Trophoblast cell (in vitro differentiated cells and primary cell): ENCODE measurements at regions not wholly inside any gene's neighbourhood (a gene's known extent, or its start where the extent isn't known, plus 50 kb on each side); places are given as distances from the start of the nearest gene placed in this dataset.

Experiments used
- DNase-seq, 2 donors: peaks; one replicate each; pipeline ENCODE4 v3.0.0-alpha.2; 2016
- H2AFZ ChIP-seq: 2 replicates; pipeline ENCODE4 v1.6.1; 2013; ENCODE audit warnings: low read length, moderate library complexity, mild to moderate bottlenecking; ENCODE audit not compliant: insufficient read depth, poor library complexity
- H2AK5ac ChIP-seq: 2 replicates; pipeline ENCODE4 v1.6.1; 2013; ENCODE audit warnings: mild to moderate bottlenecking, low read length
- H2BK120ac ChIP-seq: 2 replicates; pipeline ENCODE4 v1.6.1; 2013; ENCODE audit warnings: low read length, mild to moderate bottlenecking, moderate library complexity; ENCODE audit not compliant: insufficient read depth, poor library complexity
- H2BK12ac ChIP-seq: 2 replicates; pipeline ENCODE4 v1.6.1; 2013; ENCODE audit warnings: mild to moderate bottlenecking, low read length, moderate library complexity
- H2BK5ac ChIP-seq: 2 replicates; pipeline ENCODE4 v1.6.1; 2013; ENCODE audit warnings: low read length, low read depth, moderate library complexity, mild to moderate bottlenecking; ENCODE audit not compliant: poor library complexity
- H3K14ac ChIP-seq: 2 replicates; pipeline ENCODE4 v1.6.1; 2013; ENCODE audit warnings: mild to moderate bottlenecking, low read length
- H3K18ac ChIP-seq: 2 replicates; pipeline ENCODE4 v1.6.1; 2013; ENCODE audit warnings: mild to moderate bottlenecking, low read length
- H3K23ac ChIP-seq: 2 replicates; pipeline ENCODE4 v1.6.1; 2013; ENCODE audit warnings: low read length
- H3K27ac ChIP-seq: 2 replicates; pipeline ENCODE4 v1.5.1; 2013; ENCODE audit warnings: low read depth, mild to moderate bottlenecking, inconsistent platforms, low read length, moderate library complexity
- H3K27me3 ChIP-seq: 2 replicates; pipeline ENCODE4 v1.6.1; 2013; ENCODE audit warnings: inconsistent platforms, mild to moderate bottlenecking, low read length, moderate library complexity; ENCODE audit not compliant: insufficient read depth
- H3K36me3 ChIP-seq, 2 experiments: 1 replicate in 1 of 2; 2 replicates in 1 of 2; pipeline ENCODE4 v1.6.1; 2013; ENCODE audit warnings: low read length in 2 of 2, mild to moderate bottlenecking in 2 of 2, moderate library complexity in 1 of 2; ENCODE audit not compliant: insufficient read depth in 2 of 2, control insufficient read depth in 1 of 2
- H3K4ac ChIP-seq: 2 replicates; pipeline ENCODE4 v1.6.1; 2013; ENCODE audit warnings: low read depth, mild to moderate bottlenecking, low read length, moderate library complexity
- H3K4me1 ChIP-seq, 2 experiments: 1 replicate in 1 of 2; 2 replicates in 1 of 2; pipeline ENCODE4 v1.6.1; 2013; ENCODE audit warnings: low read length in 2 of 2, mild to moderate bottlenecking in 2 of 2, moderate library complexity in 1 of 2; ENCODE audit not compliant: insufficient read depth in 2 of 2, control insufficient read depth in 1 of 2
- H3K4me2 ChIP-seq: 2 replicates; pipeline ENCODE4 v1.6.1; 2013; ENCODE audit warnings: inconsistent platforms, mild to moderate bottlenecking, low read length, moderate library complexity
- H3K4me3 ChIP-seq: 2 replicates; pipeline ENCODE4 v1.5.1; 2013; ENCODE audit warnings: mild to moderate bottlenecking, low read depth, low read length, inconsistent platforms
- H3K79me1 ChIP-seq: one replicate; pipeline ENCODE4 v1.6.1; 2013; ENCODE audit warnings: low read length
- H3K79me2 ChIP-seq: 2 replicates; pipeline ENCODE4 v1.6.1; 2013; ENCODE audit warnings: low read length, mild to moderate bottlenecking; ENCODE audit not compliant: control insufficient read depth, insufficient read depth, poor library complexity
- H3K9ac ChIP-seq: 2 replicates; pipeline ENCODE4 v1.6.1; 2013; ENCODE audit warnings: mild to moderate bottlenecking, low read length
- H3K9me3 ChIP-seq: 2 replicates; pipeline ENCODE4 v1.6.1; 2013; ENCODE audit warnings: low read depth, mild to moderate bottlenecking, control low read depth, inconsistent platforms, low read length; ENCODE audit not compliant: insufficient read depth
- H4K12ac ChIP-seq: 2 replicates; pipeline ENCODE4 v1.6.1; 2013; ENCODE audit warnings: low read depth, mild to moderate bottlenecking, low read length, moderate library complexity
- H4K8ac ChIP-seq: 2 replicates; pipeline ENCODE4 v1.6.1; 2013; ENCODE audit warnings: low read depth, mild to moderate bottlenecking, low read length, moderate library complexity
- H4K91ac ChIP-seq: one replicate; pipeline ENCODE4 v1.6.1; 2013; ENCODE audit warnings: low read depth, mild to moderate bottlenecking, low read length, moderate library complexity
- WGBS: extraction: QIAGEN DNeasy Blood & Tissue Kit; methylation state at CpG from one replicate; pipeline ENCODE4 v1.1.7; 2013; ENCODE audit warnings: missing lambda C conversion rate; ENCODE audit not compliant: insufficient read length, insufficient coverage; ENCODE audit errors: extremely low coverage; 5-methylcytosine and 5-hydroxymethylcytosine counted together

GRCh38 chr6:81253821-81254220 is 498.7 kb downstream of the TENT5A start:
- Histone ChIP-seq H2BK5ac (no peak overlapping the region), H3K27me3 (no peaks in the 10 kb centered on the region)

GRCh38 chr6:81252231-81252630 is 500.2 kb downstream of the TENT5A start:
- Histone ChIP-seq H3K4ac (no peak overlapping the region), H3K4me2 (no peak overlapping the region), H3K14ac (no peak overlapping the region), H4K8ac (no peak overlapping the region), H4K12ac (no peak overlapping the region), H3K27me3 (no peaks in the 10 kb centered on the region), H3K79me2 (no peaks in the 10 kb centered on the region), H3K18ac (no peak overlapping the region), H4K91ac (no peak overlapping the region), H3K23ac (no peak overlapping the region), H3K27ac (no peak overlapping the region), H2AFZ (no peak overlapping the region), H3K9me3 (no peaks in the 10 kb centered on the region), H3K9ac (no peak overlapping the region), H2BK5ac (no peak overlapping the region), H2BK120ac (no peak overlapping the region), H2AK5ac (no peak overlapping the region), H3K4me1 (no peaks in the 10 kb centered on the region), H3K4me3 (no peak overlapping the region), H3K36me3 (no peaks in the 10 kb centered on the region), H3K79me1 (no peaks in the 10 kb centered on the region), H2BK12ac (no peak overlapping the region)
- 100% methylated on average over 2 of the region's 4 CpGs for WGBS
- no peak for DNase-seq

More at GRCh38 chr6:81253821-81254220, 498.7 kb downstream of the TENT5A start:
- H3K4me2 ChIP-seq, result no peak overlapping the region
- no peak overlapping the region for H3K4ac ChIP-seq
- H2BK120ac ChIP-seq, result no peak overlapping the region
- H2AFZ ChIP-seq, result no peak overlapping the region
- no peak overlapping the region for H2AK5ac ChIP-seq
- no peaks in the 10 kb centered on the region for H3K9me3 ChIP-seq
- H3K4me3 ChIP-seq, result no peak overlapping the region
- no peak overlapping the region for H3K18ac ChIP-seq
- no peaks in the 10 kb centered on the region for H3K79me2 ChIP-seq
- H3K9ac ChIP-seq, result no peak overlapping the region
- H4K12ac ChIP-seq, result no peak overlapping the region
- no peak overlapping the region for H3K23ac ChIP-seq
- no peak overlapping the region for H3K14ac ChIP-seq
- H3K4me1 ChIP-seq, result no peaks in the 10 kb centered on the region
- H3K36me3 ChIP-seq, result no peaks in the 10 kb centered on the region
- no peaks in the 10 kb centered on the region for H3K79me1 ChIP-seq
- no peak overlapping the region for H4K91ac ChIP-seq
- no peak for DNase-seq
- H3K27ac ChIP-seq, result no peak overlapping the region
- no peak overlapping the region for H4K8ac ChIP-seq
- no peak overlapping the region for H2BK12ac ChIP-seq

- H3K18ac ChIP-seq, result no peak overlapping the region
- H3K79me1 ChIP-seq, result no peaks in the 10 kb centered on the region
- H2AK5ac ChIP-seq, result no peak overlapping the region
- no peak overlapping the region for H3K4me2 ChIP-seq
- WGBS, result no CpG with 5 or more reads among the region's 2 CpGs
- H3K27me3 ChIP-seq, result no peaks in the 10 kb centered on the region
- no peak overlapping the region for H3K4ac ChIP-seq
- no peak overlapping the region for H2BK120ac ChIP-seq
- no peak overlapping the region for H3K4me3 ChIP-seq
- no peak for DNase-seq
- H2BK5ac ChIP-seq, result no peak overlapping the region
- no peak overlapping the region for H3K9ac ChIP-seq
- H4K8ac ChIP-seq, result no peak overlapping the region
- no peak overlapping the region for H4K12ac ChIP-seq
- H3K27ac ChIP-seq, result no peak overlapping the region
- H3K4me1 ChIP-seq, result no peaks in the 10 kb centered on the region
- no peak overlapping the region for H3K23ac ChIP-seq
- H3K79me2 ChIP-seq, result no peaks in the 10 kb centered on the region
- no peaks in the 10 kb centered on the region for H3K9me3 ChIP-seq
- no peak overlapping the region for H2BK12ac ChIP-seq
- no peaks in the 10 kb centered on the region for H3K36me3 ChIP-seq
- H4K91ac ChIP-seq, result no peak overlapping the region
- H2AFZ ChIP-seq, result no peak overlapping the region
- no peak overlapping the region for H3K14ac ChIP-seq
These were observed 506.3 kb downstream of the TENT5A start for GRCh38 chr6:81246200-81246599.

- H3K27ac ChIP-seq, result no peak overlapping the region
- no peaks in the 10 kb centered on the region for H3K9me3 ChIP-seq
- H4K8ac ChIP-seq, result no peak overlapping the region
- no peaks in the 10 kb centered on the region for H3K79me1 ChIP-seq
- no CpG with 5 or more reads among the region's 1 CpG for WGBS
- no peak overlapping the region for H2BK120ac ChIP-seq
- H2AFZ ChIP-seq, result no peak overlapping the region
- no peaks in the 10 kb centered on the region for H3K4me1 ChIP-seq
- no peak overlapping the region for H4K91ac ChIP-seq
- no peak overlapping the region for H2AK5ac ChIP-seq
- H3K18ac ChIP-seq, result no peak overlapping the region
- H3K23ac ChIP-seq, result no peak overlapping the region
- no peaks in the 10 kb centered on the region for H3K27me3 ChIP-seq
- no peaks in the 10 kb centered on the region for H3K79me2 ChIP-seq
- H4K12ac ChIP-seq, result no peak overlapping the region
- H2BK12ac ChIP-seq, result no peak overlapping the region
- H3K14ac ChIP-seq, result no peak overlapping the region
- no peak overlapping the region for H3K4me3 ChIP-seq
- H3K4me2 ChIP-seq, result no peak overlapping the region
- H3K4ac ChIP-seq, result no peak overlapping the region
- H2BK5ac ChIP-seq, result no peak overlapping the region
- no peaks in the 10 kb centered on the region for H3K36me3 ChIP-seq
- DNase-seq, result no peak
- H3K9ac ChIP-seq, result no peak overlapping the region
These were observed 509.9 kb downstream of the TENT5A start for GRCh38 chr6:81242624-81243023.
